H9 (cell line): ENCODE measurements at regions not wholly inside any gene's neighbourhood (a gene's known extent, or its start where the extent isn't known, plus 50 kb on each side); places are given as distances from the start of the nearest gene placed in this dataset.

Experiments
- DNase-seq: peaks from one replicate; pipeline ENCODE4 v3.0.0-alpha.2; 2017
- H2AFZ ChIP-seq: one replicate; pipeline ENCODE4 v1.6.1; 2013; ENCODE audit warnings: mild to moderate bottlenecking, low read length, control low read depth, moderate library complexity
- H2AK5ac ChIP-seq: 2 replicates; pipeline ENCODE4 v1.6.1; 2013; ENCODE audit warnings: low read length, control low read depth, mixed read lengths; ENCODE audit not compliant: insufficient read length
- H2BK120ac ChIP-seq: one replicate; pipeline ENCODE4 v1.6.1; 2013; ENCODE audit warnings: low read depth, mild to moderate bottlenecking, low read length, control low read depth, inconsistent platforms; ENCODE audit not compliant: poor library complexity, severe bottlenecking
- H2BK12ac ChIP-seq: 2 replicates; pipeline ENCODE4 v1.6.1; 2013; ENCODE audit warnings: low read length, control low read depth, mixed read lengths, low read depth; ENCODE audit not compliant: insufficient read length
- H2BK15ac ChIP-seq: 2 replicates; pipeline ENCODE4 v1.6.1; 2013; ENCODE audit warnings: low read depth, low read length, control low read depth
- H2BK20ac ChIP-seq: one replicate; pipeline ENCODE4 v1.6.1; 2013; ENCODE audit warnings: low read depth, mild to moderate bottlenecking, low read length, control low read depth, inconsistent platforms; ENCODE audit not compliant: poor library complexity, severe bottlenecking
- H2BK5ac ChIP-seq: 2 replicates; pipeline ENCODE4 v1.6.1; 2013; ENCODE audit warnings: low read length, control low read depth, mixed read lengths; ENCODE audit not compliant: insufficient read length
- H3K14ac ChIP-seq: 2 replicates; pipeline ENCODE4 v1.6.1; 2013; ENCODE audit warnings: low read length, control low read depth; ENCODE audit not compliant: insufficient read depth
- H3K18ac ChIP-seq: 2 replicates; pipeline ENCODE4 v1.6.1; 2013; ENCODE audit warnings: low read depth, mild to moderate bottlenecking, mixed read lengths, low read length, control low read depth; ENCODE audit not compliant: insufficient read length
- H3K23ac ChIP-seq: 2 replicates; pipeline ENCODE4 v1.6.1; 2013; ENCODE audit warnings: low read length, control low read depth, mixed read lengths, low read depth; ENCODE audit not compliant: insufficient read length
- H3K23me2 ChIP-seq: 2 replicates; pipeline ENCODE4 v1.6.1; 2013; ENCODE audit warnings: low read depth, mild to moderate bottlenecking, mixed read lengths, low read length, control low read depth; ENCODE audit not compliant: insufficient read length, poor library complexity, severe bottlenecking
- H3K27ac ChIP-seq: 2 replicates; pipeline ENCODE4 v1.5.1; 2013; ENCODE audit warnings: low read length, control low read depth, mixed read lengths, low read depth; ENCODE audit not compliant: insufficient read length
- H3K27me3 ChIP-seq: 2 replicates; pipeline ENCODE4 v1.6.1; 2013; ENCODE audit warnings: low read length, control low read depth, inconsistent platforms; ENCODE audit not compliant: insufficient read depth
- H3K4ac ChIP-seq: 2 replicates; pipeline ENCODE4 v1.6.1; 2013; ENCODE audit warnings: low read depth, mild to moderate bottlenecking, control low read depth, inconsistent platforms, low read length, moderate library complexity
- H3K4me1 ChIP-seq: 2 replicates; pipeline ENCODE4 v1.6.1; 2013; ENCODE audit warnings: low read length, control low read depth, inconsistent platforms; ENCODE audit not compliant: insufficient read depth
- H3K4me2 ChIP-seq: 2 replicates; pipeline ENCODE4 v1.6.1; 2013; ENCODE audit warnings: low read length, control low read depth, mixed read lengths; ENCODE audit not compliant: insufficient read length, insufficient read depth
- H3K56ac ChIP-seq: 2 replicates; pipeline ENCODE4 v1.6.1; 2013; ENCODE audit warnings: low read depth, mild to moderate bottlenecking, mixed read lengths, low read length, control low read depth; ENCODE audit not compliant: insufficient read length
- H3K79me1 ChIP-seq: 2 replicates; pipeline ENCODE4 v1.6.1; 2013; ENCODE audit warnings: low read depth, mild to moderate bottlenecking, moderate library complexity, low read length, control low read depth, inconsistent platforms; ENCODE audit not compliant: insufficient read depth, poor library complexity, severe bottlenecking
- H3K79me2 ChIP-seq: 2 replicates; pipeline ENCODE4 v1.6.1; 2013; ENCODE audit warnings: low read length, control low read depth, inconsistent platforms; ENCODE audit not compliant: insufficient read depth
- H3K9ac ChIP-seq: 2 replicates; pipeline ENCODE4 v1.6.1; 2013; ENCODE audit warnings: low read length, control low read depth, mixed read lengths; ENCODE audit not compliant: insufficient read length; ENCODE audit errors: extremely low read depth
- H3K9me3 ChIP-seq: one replicate; pipeline ENCODE4 v1.6.1; 2013; ENCODE audit warnings: low read depth, low read length, inconsistent platforms; ENCODE audit not compliant: control insufficient read depth
- H3T11ph ChIP-seq: one replicate; pipeline ENCODE4 v1.6.1; 2013; ENCODE audit warnings: mild to moderate bottlenecking, low read length, control low read depth, inconsistent platforms
- H4K20me1 ChIP-seq: one replicate; pipeline ENCODE4 v1.6.1; 2013; ENCODE audit not compliant: control insufficient read depth, insufficient read length, insufficient read depth
- H4K5ac ChIP-seq: 2 replicates; pipeline ENCODE4 v1.6.1; 2013; ENCODE audit warnings: low read depth, mild to moderate bottlenecking, mixed read lengths, low read length, control low read depth; ENCODE audit not compliant: insufficient read length
- H4K8ac ChIP-seq: replicated peaks from 2 replicates; pipeline ENCODE4 v1.6.1; 2013; ENCODE audit warnings: low read length, control low read depth, mixed read lengths, low read depth; ENCODE audit not compliant: insufficient read length
- H4K91ac ChIP-seq: 2 replicates; pipeline ENCODE4 v1.6.1; 2013; ENCODE audit warnings: low read depth, mild to moderate bottlenecking, moderate library complexity, mixed read lengths, low read length, control low read depth; ENCODE audit not compliant: insufficient read length
- H3K27ac Mint-ChIP-seq, 3 experiments: 2 replicates in 2 of 3; 3 replicates in 1 of 3; pipeline ENCODE4 v1.8.0; 2020 to 2021; ENCODE audit warnings: mixed read lengths in 3 of 3, mild to moderate bottlenecking in 1 of 3, moderate library complexity in 1 of 3
- H3K27me3 Mint-ChIP-seq: 2 replicates; pipeline ENCODE4 v1.8.0; 2021; ENCODE audit warnings: low read depth, mild to moderate bottlenecking, moderate library complexity, mixed read lengths
- H3K36me3 Mint-ChIP-seq, 3 experiments: 2 replicates in 2 of 3; 3 replicates in 1 of 3; pipeline ENCODE4 v1.8.0; 2020 to 2021; ENCODE audit warnings: low read depth in 3 of 3, mixed read lengths in 3 of 3; ENCODE audit not compliant: insufficient read depth in 1 of 3
- H3K4me1 Mint-ChIP-seq, 2 experiments: 2 replicates each; pipeline ENCODE4 v1.8.0; 2020; ENCODE audit warnings: mixed read lengths in 2 of 2
- H3K4me3 Mint-ChIP-seq, 2 experiments: 2 replicates in 1 of 2; 3 replicates in 1 of 2; pipeline ENCODE4 v1.8.0; 2020 to 2021; ENCODE audit warnings: mild to moderate bottlenecking in 2 of 2, mixed read lengths in 2 of 2, moderate library complexity in 1 of 2
- H3K9me3 Mint-ChIP-seq, 2 experiments: 2 replicates in 1 of 2; 3 replicates in 1 of 2; pipeline ENCODE4 v1.8.0; 2020; ENCODE audit warnings: mild to moderate bottlenecking in 2 of 2, mixed read lengths in 2 of 2, moderate library complexity in 1 of 2
- CTCF ChIP-seq: fragments of 200-600 bp; sonication (generic); conservative IDR thresholded peaks from 3 replicates; pipeline ENCODE4 v1.8.0; 2021; ENCODE audit warnings: antibody characterized with exemption, mild to moderate bottlenecking
- whole genome bisulfite sequencing: extraction: QIAGEN DNeasy Blood & Tissue Kit; methylation state at CpG from one replicate; pipeline ENCODE4 v1.1.7; 2013; ENCODE audit warnings: missing lambda C conversion rate, low lambda C conversion rate, mixed read lengths; ENCODE audit not compliant: insufficient read length; ENCODE audit errors: extremely low coverage; 5-methylcytosine and 5-hydroxymethylcytosine counted together

- no peaks in the 10 kb centered on the region for H3K23me2 ChIP-seq
- no peaks in the 10 kb centered on the region for H3K27me3 ChIP-seq
- H3K4me1 ChIP-seq, result no peaks in the 10 kb centered on the region
- H4K91ac ChIP-seq, result no peak overlapping the region
- no peaks in the 10 kb centered on the region for H3K79me1 ChIP-seq
- H2BK12ac ChIP-seq, result no peak overlapping the region
- peaks cover 5% of the 10 kb centered on the region for H3K9me3 ChIP-seq
- no peak overlapping the region for H2BK15ac ChIP-seq
- no peak overlapping the region for H2BK5ac ChIP-seq
- no peak overlapping the region for H4K8ac ChIP-seq
- no peaks in the 10 kb centered on the region for H4K20me1 ChIP-seq
- Mint-ChIP-seq H3K4me1 (no peaks in the 10 kb centered on the region), H3K4me3 (no peak overlapping the region), H3K9me3 (peaks cover 28 to 35% of the 10 kb centered on the region in 2 experiments), H3K36me3 (no peaks in the 10 kb centered on the region), H3K27ac (no peak overlapping the region), H3K27me3 (peaks cover 50% of the 10 kb centered on the region)
- H3K4me2 ChIP-seq, result no peak overlapping the region
- no peak for DNase-seq
- H3T11ph ChIP-seq, result no peak overlapping the region
- H2BK20ac ChIP-seq, result no peak overlapping the region
- H2BK120ac ChIP-seq, result no peak overlapping the region
- no CpG with 5 or more reads among the region's 6 CpGs for WGBS
- no peak overlapping the region for H4K5ac ChIP-seq
- H3K18ac ChIP-seq, result no peak overlapping the region
- H2AK5ac ChIP-seq, result no peak overlapping the region
- no peak overlapping the region for H3K27ac ChIP-seq
- H3K79me2 ChIP-seq, result no peaks in the 10 kb centered on the region
- no peak overlapping the region for H3K14ac ChIP-seq
- H3K56ac ChIP-seq, result no peak overlapping the region
- no peak overlapping the region for H2AFZ ChIP-seq
- H3K4ac ChIP-seq, result no peak overlapping the region
- H3K23ac ChIP-seq, result no peak overlapping the region
- no peak overlapping the region for H3K9ac ChIP-seq
- no peak for TF ChIP-seq CTCF
Observed at GRCh38 chrX:28135378-28136047, 154.3 kb upstream of the DCAF8L1 start.
